ENCODE measurements at regions not wholly inside any gene's neighbourhood (a gene's known extent, or its start where the extent isn't known, plus 50 kb on each side); places are given as distances from the start of the nearest gene placed in this dataset.

DNA sequence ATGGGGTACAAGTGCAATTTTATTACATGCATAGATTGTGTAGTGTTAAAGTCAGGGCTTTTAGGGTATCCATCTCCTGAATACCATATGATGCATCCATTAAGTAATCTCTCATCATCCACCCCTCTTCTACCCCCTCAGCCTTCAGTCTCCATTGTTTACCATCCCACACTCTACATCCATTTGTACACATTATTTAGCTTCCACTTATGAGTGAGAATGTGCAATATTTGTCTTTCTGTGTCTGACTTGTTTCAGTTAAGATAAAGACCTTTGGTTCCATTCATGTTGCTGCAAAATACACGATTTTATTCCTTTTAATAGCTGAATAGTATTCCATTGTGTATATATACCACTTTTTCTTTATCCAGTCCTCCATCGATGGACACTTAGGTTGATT, 222.5 kb upstream of the USP24 start:
- TF ChIP-seq CREB1 (IDR thresholded peaks at IDR 0.05; ENCODE audit: low read depth) (no peak), RAD21 (IDR thresholded peaks at IDR 0.05; ENCODE audit: low read depth) (no peak), NFIC (IDR thresholded peaks at IDR 0.05) (no peak), YY1 (IDR thresholded peaks at IDR 0.05; ENCODE audit: low read depth) (no peak), EP300 (IDR thresholded peaks at IDR 0.05; ENCODE audit: borderline replicate concordance) (no peak), TEAD4 (IDR thresholded peaks at IDR 0.05) (no peak), CEBPB (IDR thresholded peaks at IDR 0.05) (no peak), TCF12 (IDR thresholded peaks at IDR 0.05; ENCODE audit: low read depth) (no peak), TAF1 (IDR thresholded peaks at IDR 0.05; ENCODE audit: low read depth) (no peak), FOXM1 (IDR thresholded peaks at IDR 0.05; ENCODE audit: borderline replicate concordance, low read depth) (no peak), ZBTB7A (IDR thresholded peaks at IDR 0.05; ENCODE audit: low read depth) (no peak)
- TF ChIP-seq, protein P1, sequence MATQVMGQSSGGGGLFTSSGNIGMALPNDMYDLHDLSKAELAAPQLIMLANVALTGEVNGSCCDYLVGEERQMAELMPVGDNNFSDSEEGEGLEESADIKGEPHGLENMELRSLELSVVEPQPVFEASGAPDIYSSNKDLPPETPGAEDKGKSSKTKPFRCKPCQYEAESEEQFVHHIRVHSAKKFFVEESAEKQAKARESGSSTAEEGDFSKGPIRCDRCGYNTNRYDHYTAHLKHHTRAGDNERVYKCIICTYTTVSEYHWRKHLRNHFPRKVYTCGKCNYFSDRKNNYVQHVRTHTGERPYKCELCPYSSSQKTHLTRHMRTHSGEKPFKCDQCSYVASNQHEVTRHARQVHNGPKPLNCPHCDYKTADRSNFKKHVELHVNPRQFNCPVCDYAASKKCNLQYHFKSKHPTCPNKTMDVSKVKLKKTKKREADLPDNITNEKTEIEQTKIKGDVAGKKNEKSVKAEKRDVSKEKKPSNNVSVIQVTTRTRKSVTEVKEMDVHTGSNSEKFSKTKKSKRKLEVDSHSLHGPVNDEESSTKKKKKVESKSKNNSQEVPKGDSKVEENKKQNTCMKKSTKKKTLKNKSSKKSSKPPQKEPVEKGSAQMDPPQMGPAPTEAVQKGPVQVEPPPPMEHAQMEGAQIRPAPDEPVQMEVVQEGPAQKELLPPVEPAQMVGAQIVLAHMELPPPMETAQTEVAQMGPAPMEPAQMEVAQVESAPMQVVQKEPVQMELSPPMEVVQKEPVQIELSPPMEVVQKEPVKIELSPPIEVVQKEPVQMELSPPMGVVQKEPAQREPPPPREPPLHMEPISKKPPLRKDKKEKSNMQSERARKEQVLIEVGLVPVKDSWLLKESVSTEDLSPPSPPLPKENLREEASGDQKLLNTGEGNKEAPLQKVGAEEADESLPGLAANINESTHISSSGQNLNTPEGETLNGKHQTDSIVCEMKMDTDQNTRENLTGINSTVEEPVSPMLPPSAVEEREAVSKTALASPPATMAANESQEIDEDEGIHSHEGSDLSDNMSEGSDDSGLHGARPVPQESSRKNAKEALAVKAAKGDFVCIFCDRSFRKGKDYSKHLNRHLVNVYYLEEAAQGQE (IDR thresholded peaks at IDR 0.05; ENCODE audit: low read depth): no peak
- TF ChIP-seq, protein P2, sequence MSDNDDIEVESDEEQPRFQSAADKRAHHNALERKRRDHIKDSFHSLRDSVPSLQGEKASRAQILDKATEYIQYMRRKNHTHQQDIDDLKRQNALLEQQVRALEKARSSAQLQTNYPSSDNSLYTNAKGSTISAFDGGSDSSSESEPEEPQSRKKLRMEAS (IDR thresholded peaks at IDR 0.05): no peak
